Activated CD4-positive, CD25-positive, alpha-beta regulatory T cell treated with anti-CD3 and anti-CD28 coated beads, Interleukin-2, amount 50 U/mL, for 24 hours (primary cell): ENCODE measurements at regions not wholly inside any gene's neighbourhood (a gene's known extent, or its start where the extent isn't known, plus 50 kb on each side); places are given as distances from the start of the nearest gene placed in this dataset.
"Not testable (repeated sequence)": the region's sequence is repeated elsewhere in the genome, so short reads cannot be mapped to it uniquely, and the experiment has no call there.

Source experiments
- ATAC-seq, 2 donors: fragments of 150-1000 bp; cut with Tn5 transposase; one replicate each; pipeline ENCODE4 v1.10.0; 2021; ENCODE audit warnings: mild to moderate bottlenecking in 1 of 2, moderate library complexity in 1 of 2

DNA sequence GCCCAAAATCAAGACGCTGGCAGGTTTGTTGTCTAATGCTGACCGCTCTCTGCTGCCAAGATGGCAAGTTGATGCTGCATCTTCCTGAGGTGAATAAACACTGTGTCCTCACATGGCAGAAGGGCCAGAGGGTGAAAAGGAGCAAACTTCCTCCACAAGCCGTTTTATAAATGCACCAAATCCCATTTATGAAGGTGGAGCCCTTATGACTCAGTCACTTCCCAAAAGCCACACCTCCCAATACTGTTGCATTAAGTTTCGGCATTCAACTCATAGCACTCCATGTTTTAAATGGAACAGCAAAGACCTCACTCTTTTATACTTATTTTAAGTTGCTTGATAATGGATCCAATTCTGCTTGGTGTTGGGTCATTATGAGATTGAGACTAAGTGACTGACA lies 316.6 kb downstream of the RFPL4B start:
- ATAC-seq = no peak

DNA sequence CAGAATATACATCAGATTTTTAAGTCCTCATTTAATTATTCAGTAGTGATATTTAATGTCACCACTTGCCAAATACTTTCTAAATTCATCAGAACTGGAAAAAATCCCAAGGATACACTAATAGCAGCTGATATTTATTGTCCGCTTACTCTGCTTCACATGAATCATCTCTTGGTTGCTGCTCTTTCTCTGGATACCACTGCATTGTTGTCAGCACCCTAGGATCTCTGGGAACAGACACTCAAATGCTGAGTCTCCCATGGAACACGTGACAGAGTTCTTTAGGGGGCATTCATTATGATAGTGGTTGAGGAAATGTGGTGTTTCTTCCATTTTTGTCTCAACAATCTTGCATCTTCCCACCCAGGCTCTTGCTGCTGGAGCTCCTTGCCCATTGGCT lies 318.0 kb downstream of the RFPL4B start:
- ATAC-seq = no peak

DNA sequence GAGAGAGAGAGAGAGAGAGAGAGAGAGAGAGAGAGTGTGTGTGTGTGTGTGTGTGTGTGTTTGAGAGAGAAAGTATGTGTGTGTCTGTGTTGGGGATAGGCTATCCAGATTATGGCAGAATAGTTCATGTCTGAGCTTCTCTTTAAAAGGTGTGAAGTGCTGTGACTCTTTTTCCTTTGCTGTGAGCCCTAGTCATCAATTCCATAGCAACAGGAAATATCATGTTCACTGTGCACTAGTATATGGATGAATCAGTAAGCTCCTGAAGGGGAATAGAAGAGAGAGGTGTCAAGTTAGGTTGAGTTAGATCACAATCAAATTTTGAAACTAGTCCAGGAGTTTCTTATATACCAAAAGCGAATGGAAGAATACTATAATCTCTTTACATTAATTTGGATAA lies 318.7 kb downstream of the RFPL4B start:
- ATAC-seq = no peak

DNA sequence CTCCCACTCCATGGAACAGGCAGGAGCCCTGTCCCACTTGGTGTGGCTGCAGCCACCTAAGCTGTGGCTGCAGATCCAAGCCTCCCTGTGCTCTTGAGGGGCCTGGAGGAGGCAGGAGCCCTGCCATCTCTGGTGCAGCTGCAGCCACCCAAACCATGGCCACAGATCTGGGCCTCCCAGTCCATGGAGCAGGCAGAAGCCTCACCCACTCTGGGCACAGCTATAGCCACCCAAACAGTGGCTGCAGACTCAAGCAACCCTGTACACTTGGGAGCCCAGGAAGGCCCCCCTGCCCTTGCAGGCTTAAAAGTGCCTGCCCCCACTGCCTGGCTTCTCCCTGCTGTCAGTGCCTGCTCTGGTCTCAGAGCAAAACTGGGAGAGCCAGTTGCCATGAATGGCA lies 320.3 kb downstream of the RFPL4B start:
- no peak for ATAC-seq

DNA sequence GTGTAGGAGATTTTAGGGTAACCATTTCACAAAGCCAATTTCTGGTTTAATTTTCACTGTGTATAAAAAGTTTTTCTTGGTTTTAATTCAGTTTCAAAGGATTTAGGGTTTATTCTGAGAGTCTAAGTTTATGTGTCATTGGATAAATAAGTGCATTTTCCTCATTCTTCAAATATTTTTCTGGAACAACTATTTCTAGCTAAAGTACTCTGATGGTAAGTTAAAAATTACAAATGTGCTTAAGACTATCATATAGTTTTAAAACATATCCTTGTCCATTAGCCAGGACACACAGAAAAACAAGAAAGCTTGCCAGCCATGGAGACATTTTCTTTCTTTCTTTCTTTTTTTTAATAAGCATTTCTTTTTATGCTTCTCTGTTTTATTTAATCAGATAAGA lies 333.0 kb downstream of the RFPL4B start:
- ATAC-seq = no peak

DNA sequence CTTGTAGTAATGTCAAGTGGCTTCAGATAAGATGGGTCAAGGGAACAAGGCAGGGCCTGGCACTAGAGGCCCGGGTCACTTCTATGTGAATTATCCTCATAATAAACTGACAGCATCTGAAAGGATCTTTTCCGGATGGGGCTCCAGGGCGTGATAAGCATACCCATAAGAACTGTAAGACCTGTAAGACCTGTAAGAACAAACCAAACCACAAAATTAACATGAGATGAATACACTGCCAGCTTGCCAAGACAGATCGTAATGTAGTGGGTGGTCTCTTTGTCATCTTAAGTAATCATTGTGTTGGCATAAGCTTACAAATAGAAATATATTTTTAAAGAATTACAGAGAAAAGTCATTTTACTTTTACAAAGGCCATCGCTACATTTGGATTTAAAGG lies 334.9 kb downstream of the RFPL4B start:
- ATAC-seq = no peak

DNA sequence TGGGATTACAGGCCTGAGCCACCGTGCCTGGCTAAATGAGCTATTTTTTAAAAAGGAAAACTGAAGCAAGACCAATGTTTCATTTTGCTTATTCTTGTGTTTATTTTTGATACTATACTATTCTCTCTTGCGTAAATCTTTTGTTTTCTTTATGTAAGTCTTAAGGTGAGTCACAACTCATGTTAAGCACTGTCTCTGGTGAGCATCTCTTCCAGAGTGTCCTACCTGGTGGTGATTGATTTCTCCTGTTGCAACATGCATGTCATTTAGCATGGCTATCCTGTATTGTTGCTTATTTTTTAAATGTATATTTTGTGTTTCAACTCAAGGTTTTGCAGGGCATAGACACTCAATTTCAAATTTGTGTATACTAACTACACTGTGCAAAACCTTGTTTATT lies 336.0 kb downstream of the RFPL4B start:
- no peak for ATAC-seq

DNA sequence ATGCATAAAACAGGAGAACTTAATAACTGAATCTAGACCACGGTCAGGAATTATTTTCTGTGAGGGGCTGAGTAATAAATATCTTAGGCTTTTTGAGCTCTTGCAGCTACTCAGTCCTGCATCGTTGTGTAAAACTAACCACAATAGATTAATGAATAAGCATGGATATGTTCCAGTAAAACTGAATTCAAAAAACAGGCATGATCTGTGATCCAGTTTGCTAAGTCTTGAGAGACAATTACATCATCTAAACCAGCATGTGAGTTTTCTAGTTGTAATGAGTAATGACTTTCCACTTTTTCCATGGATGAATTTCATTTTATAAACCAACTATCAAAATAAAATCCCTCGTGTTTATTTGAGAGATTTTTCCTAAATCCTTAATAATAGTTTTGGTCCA lies 336.8 kb downstream of the RFPL4B start:
- no peak for ATAC-seq

DNA sequence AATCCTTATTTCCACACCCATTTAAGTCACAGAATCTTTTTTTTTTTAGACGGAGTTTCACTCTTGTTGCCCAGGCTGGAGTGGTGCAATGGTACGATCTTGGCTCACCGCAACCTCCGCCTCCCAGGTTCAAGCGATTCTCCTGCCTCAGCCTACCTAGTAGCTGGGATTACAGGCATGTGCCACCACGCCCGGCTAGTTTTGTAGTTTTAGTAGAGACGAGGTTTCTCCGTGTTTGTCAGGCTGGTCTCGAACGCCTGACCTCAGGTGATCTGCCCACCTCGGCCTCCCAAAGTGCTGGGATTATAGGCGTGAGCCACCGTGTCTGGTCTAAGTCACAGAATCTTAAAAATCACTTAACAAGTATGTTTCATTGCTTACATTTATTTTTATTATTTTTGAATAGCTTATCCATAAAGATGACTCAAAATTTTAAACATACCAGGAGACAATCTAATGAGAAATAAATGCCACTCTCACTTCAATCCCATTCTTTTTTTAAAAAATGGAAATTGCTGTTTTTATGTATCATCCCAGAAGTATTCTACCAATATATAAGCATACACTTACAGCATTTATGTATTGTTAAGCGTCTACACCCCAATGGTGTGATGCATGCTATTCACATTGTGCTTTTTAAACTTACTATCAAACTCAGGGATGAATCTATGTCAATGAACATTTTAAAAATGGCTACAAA lies 338.5 kb downstream of the RFPL4B start:
- not testable (repeated sequence) for ATAC-seq

DNA sequence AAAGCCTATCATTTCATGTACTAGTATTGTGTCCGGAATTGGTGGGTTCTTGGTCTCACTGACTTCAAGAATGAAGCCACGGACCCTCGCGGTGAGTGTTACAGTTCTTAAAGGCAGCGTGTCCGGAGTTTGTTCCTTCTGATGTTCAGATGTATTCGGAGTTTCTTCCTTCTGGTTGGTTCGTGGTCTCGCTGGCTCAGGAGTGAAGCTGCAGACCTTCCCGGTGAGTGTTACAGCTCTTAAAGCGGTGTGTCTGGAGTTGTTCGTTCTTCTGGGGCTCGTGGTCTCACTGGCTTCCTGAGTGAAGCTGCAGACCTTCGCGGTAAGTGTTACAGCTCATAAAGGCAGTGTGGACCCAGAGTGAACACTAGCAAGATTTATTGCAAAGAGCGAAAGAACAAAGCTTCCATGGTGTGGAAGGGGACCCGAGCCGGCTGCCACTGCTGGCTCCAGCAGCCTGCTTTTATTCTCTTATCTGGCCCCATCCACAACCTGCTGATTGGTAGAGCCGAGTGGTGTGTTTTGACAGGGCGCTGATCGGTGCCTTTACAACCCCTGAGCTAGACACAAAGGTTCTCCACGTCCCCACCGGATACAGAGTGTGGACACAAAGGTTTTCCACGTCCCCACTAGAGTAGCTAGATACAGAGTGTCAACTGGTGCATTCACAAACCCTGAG lies 341.5 kb downstream of the RFPL4B start:
- not testable (repeated sequence) for ATAC-seq

DNA sequence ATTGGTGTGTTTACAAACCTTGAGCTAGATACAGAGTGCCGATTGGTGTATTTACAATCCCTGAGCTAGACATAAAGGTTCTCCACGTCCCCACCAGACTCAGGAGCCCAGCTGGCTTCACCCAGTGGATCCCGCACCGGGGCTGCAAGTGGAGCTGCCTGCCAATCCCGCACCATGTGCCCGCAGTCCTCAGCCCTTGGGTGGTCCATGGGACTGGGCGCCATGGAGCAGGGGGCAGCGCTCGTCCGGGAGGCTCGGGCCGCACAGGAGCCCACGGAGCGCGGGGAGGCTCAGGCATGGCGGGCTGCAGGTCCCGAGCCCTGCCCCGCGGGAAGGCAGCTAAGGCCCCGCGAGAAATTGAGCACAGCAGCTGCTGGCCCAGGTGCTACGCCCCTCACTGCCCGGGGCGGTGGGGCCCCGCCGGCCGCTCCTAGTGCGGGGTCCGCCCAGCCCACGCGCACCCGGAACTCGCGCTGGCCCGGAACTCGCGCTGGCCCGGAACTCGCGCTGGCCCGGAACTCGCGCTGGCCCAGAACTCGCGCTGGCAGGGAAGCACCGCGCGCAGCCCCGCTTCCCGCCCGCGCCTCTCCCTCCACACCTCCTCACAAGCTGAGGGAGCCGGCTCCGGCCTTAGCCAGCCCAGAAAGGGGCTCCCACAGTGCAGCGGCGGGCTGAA lies 342.2 kb downstream of the RFPL4B start:
- not testable (repeated sequence) for ATAC-seq

DNA sequence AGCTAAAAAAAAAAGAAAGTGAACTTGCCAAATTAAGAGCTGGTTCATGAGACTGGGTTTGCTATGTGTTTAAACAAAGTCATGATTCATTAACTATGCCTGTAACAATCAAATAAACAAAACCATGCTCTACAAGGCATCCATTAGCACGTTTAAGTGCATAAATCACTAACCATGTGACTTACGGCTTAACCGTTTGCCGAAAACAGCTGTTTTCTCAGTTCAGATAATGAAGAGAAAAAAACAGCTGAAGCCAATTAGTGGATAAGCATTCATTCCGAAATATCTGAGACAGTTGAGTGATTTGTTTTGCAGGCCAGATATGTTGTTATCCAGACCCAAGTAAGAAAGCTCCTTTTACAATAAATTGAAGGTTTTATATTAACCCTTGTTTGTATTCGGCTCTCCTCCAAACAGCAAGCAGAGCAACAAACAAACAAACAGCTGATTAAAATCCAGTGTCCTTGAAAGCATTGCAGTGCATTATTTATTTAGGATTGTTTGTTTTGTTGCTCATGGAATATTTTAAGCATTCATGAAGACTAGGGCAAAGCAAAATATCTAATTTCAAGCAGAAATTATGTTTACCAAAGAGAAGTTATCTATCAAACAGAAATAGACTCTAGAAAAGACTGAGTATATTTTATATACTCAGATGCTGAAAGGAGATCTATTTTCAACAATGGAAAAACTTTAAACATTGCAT lies 343.5 kb downstream of the RFPL4B start:
- ATAC-seq = no peak

DNA sequence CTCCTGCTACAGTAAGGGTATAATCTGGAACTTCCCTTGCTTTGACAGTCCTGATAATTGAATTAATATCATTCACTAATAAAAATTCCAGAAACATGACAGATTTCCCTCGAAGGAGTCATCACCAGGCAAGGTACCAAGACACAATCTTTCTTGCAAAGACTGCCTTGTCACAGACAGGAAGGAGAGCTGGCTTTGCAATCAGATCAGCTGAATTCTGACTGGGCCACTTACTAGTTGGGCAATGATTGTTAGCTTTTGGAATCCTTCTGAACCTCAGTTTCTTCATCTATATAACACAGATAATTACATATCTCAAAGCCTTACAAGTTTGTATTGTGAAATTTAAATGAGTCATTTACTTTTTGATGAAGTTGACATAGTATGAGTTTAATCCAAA lies 344.2 kb downstream of the RFPL4B start:
- no peak for ATAC-seq

DNA sequence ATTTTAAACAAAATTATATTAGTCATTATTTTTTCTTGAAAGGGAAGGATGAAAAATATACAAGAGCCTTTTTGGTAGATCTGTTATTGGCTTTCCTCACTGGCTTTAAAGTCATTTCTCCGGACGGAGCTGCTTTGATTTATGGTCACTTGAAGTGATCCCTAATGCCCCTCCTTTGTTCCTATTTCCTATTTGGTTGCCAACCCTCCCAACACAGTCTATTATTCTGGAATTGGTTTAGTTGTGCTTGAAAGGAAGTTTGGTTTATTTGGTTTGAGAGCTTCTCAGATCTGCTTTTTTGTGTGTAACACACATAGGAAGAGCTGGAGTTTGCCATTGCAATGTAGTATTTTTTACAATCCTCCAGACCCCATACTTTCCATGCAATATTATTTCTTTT lies 347.9 kb downstream of the RFPL4B start:
- no peak for ATAC-seq

DNA sequence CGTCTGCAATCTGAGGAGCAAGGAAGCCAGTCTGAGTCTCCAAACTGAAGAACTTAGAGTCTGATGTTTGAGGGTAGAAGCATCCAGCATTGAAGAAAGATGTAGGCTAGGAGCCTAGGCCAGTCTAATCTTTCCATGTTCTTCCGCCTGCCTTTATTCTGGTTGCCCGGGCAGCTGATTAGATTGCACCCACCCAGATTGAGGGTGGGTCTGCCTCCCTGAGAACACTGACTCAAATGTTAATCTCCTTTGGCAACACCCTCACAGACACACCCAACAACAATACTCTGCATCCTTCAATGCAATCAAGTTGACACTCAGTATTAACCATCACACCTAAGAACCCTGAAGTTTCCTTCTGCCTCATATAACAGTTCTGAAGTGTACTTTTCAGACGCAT lies 350.1 kb downstream of the RFPL4B start:
- no peak for ATAC-seq

DNA sequence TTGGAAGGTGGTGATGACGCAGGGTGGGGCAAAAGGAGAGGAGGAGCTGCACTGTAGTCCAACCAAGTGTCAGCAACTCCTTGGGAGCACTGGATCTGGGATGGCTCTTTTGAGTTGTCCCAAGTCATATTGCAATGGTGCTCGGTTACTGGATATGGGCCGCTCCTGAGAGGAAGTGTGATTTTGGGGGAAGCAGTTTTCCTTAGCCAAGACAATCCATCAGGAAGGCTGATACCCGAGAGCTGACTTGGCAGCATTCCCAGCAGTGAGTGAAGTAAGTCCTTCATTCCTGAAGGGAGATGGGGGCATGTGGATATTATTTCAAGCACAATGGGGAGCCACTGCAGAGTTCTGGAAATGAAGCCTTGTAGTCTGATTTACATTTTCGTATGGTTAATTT lies 354.1 kb downstream of the RFPL4B start:
- ATAC-seq = no peak

DNA sequence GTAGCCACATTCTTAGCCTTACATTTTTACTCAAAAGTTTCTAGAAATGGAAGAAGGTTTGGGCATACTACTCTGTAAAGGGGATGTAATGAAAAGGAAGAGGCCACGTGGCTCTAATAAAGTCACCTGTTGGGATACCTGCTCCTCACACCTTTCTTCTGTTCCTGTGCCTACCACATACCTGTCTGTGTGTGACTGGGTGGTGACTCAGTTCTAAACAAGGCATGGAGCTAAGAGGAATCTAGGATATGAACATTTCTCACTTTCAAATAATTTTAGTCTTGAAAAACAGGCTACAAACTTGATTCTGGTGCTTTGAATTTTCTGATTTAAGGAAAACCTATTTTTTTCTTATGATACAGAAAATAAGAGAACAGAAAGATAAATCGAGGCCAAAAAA lies 363.6 kb downstream of the RFPL4B start:
- no peak for ATAC-seq

DNA sequence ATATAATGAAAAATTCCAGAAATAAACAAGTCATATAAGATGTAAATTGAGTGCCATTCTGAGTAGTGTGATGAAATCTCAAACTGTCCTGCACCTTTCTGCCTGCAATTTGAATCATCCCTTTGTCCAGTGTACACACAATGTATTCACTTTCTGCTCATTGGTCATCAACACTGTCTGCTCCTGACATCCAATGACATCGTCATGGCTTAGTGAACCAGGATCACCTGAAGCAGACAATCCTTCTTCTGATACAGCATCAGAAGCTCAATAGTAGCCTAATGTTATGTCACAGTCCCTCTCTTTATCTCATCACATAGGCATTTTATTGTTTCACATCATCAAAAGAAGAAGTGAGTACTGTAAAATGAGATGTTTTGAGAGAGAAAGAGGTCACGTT lies 366.3 kb downstream of the RFPL4B start:
- no peak for ATAC-seq

DNA sequence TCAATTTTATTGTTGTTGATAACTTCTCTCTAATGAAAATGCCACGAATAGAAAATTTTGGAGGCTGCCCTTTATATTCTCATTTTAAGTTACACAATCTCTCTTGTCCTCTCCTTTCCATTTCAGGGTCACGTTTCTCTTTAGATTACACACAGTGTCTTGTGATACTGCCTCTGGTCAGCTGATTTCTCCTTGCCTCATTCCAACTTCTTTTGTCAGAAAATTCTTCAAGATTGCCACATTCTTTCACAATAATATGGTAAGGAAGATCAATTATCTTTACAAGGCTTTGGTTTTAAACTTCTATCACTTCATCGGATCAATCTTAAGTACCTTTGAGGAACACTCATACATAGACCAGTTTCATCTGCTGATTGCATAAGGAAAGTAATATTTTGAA lies 370.3 kb downstream of the RFPL4B start:
- no peak for ATAC-seq

DNA sequence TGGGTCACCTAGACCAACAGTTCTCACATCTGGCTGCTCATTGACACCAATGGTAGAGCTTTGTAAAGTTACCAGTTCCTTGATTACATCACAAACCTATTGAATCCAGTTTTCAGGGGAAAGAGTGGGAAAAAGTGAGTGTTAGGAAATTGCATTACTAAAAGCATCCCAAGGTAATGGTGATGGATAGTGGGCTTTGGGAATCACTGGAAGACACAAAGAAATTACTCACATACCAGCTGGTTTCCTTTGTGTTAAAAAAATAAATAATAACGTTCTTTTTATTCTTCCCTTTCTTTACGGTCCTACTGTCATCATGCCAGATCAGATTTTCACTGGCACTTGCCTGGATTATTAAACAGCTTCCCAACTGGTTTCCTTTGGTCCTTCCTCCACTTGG lies 370.7 kb downstream of the RFPL4B start:
- ATAC-seq = no peak

DNA sequence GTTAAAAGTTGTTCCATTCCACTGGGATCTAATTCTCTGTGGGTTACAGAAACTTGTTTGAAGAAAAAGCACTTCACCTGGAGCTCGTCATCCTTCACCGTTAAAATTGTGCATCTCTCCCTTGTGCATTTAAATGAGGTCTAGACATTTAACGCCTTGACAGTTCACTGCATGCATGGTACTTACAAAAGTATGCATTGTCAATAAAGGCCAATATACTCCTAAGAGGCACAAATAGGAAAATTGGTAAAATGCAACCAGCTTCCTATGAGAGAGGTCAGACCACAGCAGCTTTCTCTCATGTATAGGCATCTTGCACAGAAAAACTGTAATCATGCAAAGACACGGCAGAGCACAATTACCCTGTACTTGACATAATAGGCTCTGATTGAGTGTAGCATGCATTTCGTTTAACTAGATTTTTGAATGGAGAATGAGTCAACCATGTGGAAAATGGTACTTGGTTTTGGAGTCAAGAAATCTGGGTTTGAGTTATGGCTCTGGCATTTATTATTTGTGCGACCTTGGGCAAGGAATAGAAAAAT lies 378.5 kb downstream of the RFPL4B start:
- no peak for ATAC-seq

DNA sequence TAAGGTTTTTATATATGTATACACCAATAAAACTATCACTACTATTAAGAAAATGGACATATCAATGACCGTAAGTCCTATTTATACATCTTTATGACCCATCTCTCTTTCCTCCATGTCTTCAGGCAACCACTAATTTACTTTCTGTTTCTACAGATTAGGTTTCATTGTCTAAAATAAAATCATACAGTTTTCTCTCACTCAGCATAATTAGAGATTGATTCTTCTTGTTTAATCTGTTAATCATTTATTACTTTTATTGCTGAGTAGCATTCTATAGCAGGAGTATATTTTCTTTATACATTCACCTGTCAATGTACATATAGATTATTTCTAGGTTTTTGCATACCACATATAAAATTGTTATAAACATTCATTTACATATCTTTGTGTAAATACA lies 388.0 kb downstream of the RFPL4B start:
- ATAC-seq = no peak

DNA sequence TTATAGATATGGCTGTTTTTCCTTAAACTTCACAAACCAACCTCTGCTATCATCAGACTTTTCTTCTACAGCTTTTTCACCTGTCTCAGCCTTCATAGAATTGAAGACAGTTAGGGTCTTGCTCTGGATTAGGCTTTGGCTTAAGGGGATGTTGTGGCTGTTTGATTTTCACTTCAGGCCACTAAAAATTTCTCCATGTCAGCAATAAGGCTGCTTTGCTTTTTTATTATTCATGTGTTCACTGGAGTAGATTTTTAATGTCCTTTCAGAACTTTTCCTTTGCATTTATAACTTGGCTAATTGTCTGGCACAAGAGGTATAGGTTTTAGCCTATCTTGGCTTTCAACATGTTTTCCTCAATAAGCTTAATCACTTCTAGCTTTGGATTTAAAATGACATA lies 392.6 kb downstream of the RFPL4B start:
- no peak for ATAC-seq
